ENCODE measurements at regions not wholly inside any gene's neighbourhood (a gene's known extent, or its start where the extent isn't known, plus 50 kb on each side); places are given as distances from the start of the nearest gene placed in this dataset.

DNA sequence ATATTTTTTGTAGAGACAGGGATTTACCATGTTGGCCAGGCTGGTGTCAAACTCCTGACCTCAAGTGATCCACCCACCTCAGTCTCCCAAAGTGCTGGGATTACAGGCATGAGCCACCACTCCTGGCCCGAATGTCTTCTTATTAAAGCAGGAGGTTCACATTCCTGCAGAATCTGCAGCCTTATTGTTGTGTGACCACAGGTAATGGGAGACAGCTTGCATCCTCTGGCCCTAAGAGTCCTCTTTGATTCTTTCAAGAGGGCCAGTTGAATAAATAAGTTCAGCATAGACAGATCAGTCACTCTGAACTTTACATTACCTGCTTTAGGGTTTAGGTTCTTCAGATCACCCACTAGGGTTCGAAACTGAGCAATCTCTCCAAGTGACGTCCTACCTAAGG, 172.9 kb upstream of the TOPAZ1 start:
- Histone ChIP-seq H3K4me3 (no peak overlapping the region), H3K4me1 (no peaks in the 10 kb centered on the region), H3K27ac (no peak overlapping the region), H3K36me3 (ENCODE audit: insufficient read depth in 1 of 2, low read depth in 1 of 2) (no peaks in the 10 kb centered on the region), H3K27me3 (ENCODE audit: insufficient read depth in 3 of 3, low read length in 2 of 3) (no peaks in the 10 kb centered on the region), H3K9me3 (no peaks in the 10 kb centered on the region)
- DNase-seq (no peak), ATAC-seq (no peak)
- TF ChIP-seq, protein P1, sequence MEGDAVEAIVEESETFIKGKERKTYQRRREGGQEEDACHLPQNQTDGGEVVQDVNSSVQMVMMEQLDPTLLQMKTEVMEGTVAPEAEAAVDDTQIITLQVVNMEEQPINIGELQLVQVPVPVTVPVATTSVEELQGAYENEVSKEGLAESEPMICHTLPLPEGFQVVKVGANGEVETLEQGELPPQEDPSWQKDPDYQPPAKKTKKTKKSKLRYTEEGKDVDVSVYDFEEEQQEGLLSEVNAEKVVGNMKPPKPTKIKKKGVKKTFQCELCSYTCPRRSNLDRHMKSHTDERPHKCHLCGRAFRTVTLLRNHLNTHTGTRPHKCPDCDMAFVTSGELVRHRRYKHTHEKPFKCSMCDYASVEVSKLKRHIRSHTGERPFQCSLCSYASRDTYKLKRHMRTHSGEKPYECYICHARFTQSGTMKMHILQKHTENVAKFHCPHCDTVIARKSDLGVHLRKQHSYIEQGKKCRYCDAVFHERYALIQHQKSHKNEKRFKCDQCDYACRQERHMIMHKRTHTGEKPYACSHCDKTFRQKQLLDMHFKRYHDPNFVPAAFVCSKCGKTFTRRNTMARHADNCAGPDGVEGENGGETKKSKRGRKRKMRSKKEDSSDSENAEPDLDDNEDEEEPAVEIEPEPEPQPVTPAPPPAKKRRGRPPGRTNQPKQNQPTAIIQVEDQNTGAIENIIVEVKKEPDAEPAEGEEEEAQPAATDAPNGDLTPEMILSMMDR (IDR thresholded peaks at IDR 0.05) = no peak
- intact Hi-C loops (cut with DNase I) = no loop called here
- WGBS, 3 donors = 86 to 94% (median 88%) methylated on average over 3 of the region's 3 CpGs

DNA sequence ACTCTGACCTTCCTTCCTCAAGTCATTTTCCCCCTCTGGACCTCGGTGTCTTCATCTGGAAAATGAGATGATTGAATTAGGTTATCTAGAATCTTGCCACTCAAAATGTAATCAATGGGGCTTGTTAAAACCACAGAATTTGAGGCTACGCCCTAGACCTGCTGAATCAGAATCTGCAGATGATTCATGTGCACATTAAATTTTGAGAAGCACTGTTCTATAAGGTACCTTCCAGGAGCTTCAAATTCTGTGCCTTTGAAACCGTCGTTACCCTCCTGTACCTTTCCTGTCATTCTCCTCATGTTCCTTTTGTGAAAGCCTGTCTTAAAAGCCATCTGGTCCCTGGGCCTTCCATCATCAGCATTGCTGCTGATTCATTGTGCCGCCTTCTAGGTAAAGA, 172.4 kb upstream of the TOPAZ1 start:
- ATAC-seq (no peak), DNase-seq (no peak)
- intact Hi-C loops (cut with DNase I) = no loop called here
- Histone ChIP-seq H3K4me3 (no peak overlapping the region), H3K27me3 (ENCODE audit: insufficient read depth in 3 of 3, low read length in 2 of 3) (no peaks in the 10 kb centered on the region), H3K4me1 (no peaks in the 10 kb centered on the region), H3K36me3 (ENCODE audit: insufficient read depth in 1 of 2, low read depth in 1 of 2) (no peaks in the 10 kb centered on the region), H3K9me3 (no peaks in the 10 kb centered on the region), H3K27ac (no peak overlapping the region)
- TF ChIP-seq, protein P1 (IDR thresholded peaks at IDR 0.05) = no peak
- 63 to 68% (median 67%) methylated on average over 5 of the region's 5 CpGs for WGBS, 3 donors

DNA sequence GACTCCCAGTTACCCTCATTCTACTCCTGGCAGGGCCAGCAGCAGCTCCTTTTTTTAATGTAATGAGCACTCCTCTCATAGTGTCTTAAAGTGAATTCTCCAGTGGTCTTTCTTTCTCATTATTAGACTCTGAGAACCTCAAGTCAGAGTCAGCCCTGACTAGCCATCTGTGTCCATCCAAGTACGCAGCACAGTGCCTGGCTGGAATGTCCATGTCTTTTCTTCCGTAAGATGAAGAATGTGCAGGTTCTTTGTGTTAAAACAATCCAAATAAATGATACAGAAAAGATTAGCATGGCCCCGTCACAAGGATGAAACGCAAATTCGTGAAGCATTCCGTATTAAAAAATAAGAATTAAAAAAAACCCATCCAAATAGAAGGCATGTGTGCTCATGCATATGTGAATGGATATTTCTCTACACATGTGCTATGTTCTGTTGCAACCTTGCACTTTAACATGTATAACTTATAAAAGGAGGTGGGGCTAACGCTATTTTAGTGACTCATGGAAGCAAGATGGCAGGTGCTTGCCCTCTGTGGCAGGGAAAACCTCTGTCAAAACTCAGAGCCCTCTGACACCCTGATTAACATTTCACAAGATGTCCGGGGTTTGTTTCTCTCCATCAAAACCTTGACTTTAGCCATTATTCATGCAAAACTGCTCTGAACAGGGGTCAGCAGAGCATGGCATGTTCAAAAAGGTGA, 170.7 kb upstream of the TOPAZ1 start:
- DNase-seq (no peak), ATAC-seq (no peak)
- Histone ChIP-seq H3K27me3 (ENCODE audit: insufficient read depth in 3 of 3, low read length in 2 of 3) (peaks cover 0 to 4% (median 0%) of the 10 kb centered on the region in 3 donors), H3K4me1 (no peaks in the 10 kb centered on the region), H3K4me3 (no peak overlapping the region), H3K36me3 (ENCODE audit: insufficient read depth in 1 of 2, low read depth in 1 of 2) (no peaks in the 10 kb centered on the region), H3K9me3 (no peaks in the 10 kb centered on the region), H3K27ac (no peak overlapping the region)
- TF ChIP-seq, protein P1 (IDR thresholded peaks at IDR 0.05) = no peak
- 88 to 90% (median 90%) methylated on average over 8 of the region's 8 CpGs for WGBS, 3 donors
- intact Hi-C loops (cut with DNase I) = no loop called here

DNA sequence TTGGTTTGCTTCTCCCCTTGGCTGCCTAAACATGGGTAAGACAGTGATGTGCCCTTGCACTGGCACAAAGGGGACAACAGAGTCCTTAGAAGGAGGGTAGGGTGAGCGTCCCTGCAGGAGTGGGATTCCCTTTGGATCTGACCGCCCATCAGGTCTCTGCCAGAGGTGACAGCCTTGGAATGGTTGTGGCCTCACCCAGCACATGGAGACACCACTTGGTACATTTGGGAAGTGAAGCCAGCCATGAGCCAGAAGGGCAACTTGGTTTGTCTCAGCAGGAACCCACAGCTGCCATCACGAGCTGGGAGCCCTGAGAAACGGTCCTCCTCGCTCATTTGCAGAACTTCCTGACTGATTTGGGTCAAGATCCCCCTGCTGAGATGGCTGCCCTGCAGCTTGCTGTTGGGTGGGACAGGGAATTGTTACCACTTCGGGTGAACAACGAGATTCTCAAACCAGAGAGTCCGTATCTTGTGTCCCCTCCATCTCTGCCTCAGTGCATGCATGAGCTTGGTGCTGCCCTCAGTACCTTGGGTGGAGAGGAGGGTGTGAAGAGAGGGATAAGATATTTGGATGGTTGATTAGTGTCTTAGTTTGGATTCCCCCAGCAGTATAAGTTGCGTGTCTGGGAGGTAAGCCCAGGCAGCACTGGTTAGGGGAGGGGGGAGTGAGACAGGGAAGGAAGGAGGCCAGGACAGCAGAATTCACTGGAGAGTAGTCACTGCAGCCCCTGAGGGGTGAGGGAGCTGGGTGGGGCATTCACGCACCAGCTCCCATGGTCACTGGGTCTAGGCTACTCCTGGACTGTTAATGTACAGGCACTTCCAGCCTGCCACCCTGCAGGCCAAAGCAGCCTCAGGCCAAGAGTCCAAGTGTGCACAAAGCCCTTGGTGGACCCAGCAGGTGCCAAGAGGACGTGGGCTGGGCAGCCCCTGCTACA, 168.8 kb upstream of the TOPAZ1 start:
- H3K36me3 ChIP-seq (ENCODE audit: insufficient read depth in 1 of 2, low read depth in 1 of 2) = no peaks in the 10 kb centered on the region
- H3K27me3 ChIP-seq (ENCODE audit: insufficient read depth in 3 of 3, low read length in 2 of 3) = peaks cover 0 to 4% (median 0%) of the 10 kb centered on the region in 3 donors
- WGBS, 3 donors = 80 to 85% (median 80%) methylated on average over 11 of the region's 11 CpGs
- no peaks in the 10 kb centered on the region for H3K9me3 ChIP-seq
- DNase-seq (no peak), ATAC-seq (no peak)
- no peak overlapping the region for H3K4me3 ChIP-seq
- TF ChIP-seq, protein P1 (IDR thresholded peaks at IDR 0.05) = no peak
- H3K4me1 ChIP-seq = no peaks in the 10 kb centered on the region
- H3K27ac ChIP-seq = no peak overlapping the region
- intact Hi-C loops (cut with DNase I) = no loop called here

All from psoas muscle (tissue), 7 donors.